NCI-H187 treated with DMSO at 0.1 percent for 48 hours (cell line): ENCODE measurements at regions not wholly inside any gene's neighbourhood (a gene's known extent, or its start where the extent isn't known, plus 50 kb on each side); places are given as distances from the start of the nearest gene placed in this dataset.
"Not testable (repeated sequence)": the region's sequence is repeated elsewhere in the genome, so short reads cannot be mapped to it uniquely, and the experiment has no call there.

Source experiments
- DNase-seq: peaks from one replicate; lab custom pipeline; 2025; lab: John Stamatoyannopoulos, UW

DNA sequence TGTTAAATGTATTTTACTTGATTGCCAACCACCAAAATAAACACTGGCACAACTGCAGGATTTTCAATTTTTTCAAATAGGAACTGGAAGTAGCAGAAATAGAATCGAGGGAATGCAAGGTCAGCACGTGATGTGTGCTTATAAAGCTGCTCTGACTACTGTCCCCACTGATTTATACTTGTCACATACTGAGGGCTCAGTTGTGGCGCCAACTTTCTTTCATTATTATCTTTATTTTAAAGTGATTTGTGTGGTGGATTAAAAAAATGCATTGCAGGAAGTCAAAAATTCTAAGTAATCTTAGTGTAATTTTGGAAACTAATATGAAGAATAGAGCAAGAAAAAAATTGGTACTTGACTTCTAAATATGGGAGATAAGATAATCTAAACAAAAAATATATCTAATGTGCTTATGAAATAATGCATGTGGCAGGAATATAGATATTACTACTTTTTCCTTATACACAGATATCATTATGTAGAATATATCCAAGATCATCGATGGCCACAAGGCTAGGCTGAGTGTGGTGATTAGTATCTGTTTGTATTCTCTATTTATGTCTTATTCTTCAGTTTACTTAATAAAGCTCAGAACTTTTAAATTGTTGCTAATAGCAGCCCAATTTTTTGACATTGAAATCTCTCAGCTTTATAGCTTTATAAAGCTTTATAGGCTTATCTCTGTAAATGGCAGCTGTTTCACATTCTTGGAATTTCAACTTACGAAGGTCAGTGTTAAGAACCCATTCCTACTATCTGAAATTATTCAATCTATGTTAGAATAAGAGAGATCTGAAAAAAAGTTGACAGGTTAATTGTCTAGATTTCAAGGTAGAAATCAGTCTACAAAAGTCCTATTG lies 404.5 kb upstream of the ADAMTS5 start:
- DNase-seq: no peak

DNA sequence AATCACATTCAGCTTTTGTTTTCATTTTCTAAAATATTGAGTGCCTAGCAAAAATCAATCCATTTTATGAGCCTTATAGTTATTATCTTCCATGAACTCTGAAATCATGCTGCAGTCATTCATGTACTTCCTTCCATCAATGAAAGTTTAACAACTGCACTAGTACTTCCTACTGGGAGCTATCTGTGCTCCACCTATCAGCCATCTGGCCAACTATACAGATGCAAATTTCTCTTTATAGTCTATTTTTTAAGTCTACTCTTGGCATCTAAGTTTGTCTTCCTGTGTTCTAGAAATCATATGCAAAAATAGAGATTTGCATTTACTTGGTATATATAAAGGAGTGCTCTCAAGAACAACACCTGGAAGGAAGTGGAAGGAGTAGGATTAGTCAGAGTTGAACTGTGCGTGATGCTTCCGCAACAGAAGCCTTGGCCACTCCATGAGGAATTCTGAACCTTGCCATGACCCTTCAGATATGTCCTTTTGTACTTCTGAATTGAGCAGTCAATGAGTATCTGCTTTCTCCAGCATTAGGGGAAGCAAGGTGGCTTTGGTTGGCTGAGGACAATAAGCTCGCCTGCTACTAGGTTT lies 403.2 kb upstream of the ADAMTS5 start:
- DNase-seq: no peak

DNA sequence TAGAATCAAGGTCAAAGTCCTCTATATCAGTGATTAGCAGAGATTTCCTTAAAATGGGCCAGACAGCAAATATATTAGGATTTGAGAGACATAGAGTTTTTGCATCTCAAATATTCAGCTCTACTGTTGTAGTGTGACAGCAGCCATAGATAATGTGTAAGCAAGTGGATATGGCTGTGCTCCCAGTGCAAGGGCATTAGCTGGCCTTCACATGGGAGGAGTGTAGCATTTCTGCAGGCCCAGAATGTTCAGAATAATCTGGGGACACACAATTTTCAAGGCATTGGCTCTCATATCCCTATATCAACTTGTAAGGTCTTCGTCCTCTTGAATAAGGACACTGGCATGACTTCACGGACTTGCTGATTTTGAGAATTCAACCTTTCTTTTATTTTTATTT lies 402.3 kb upstream of the ADAMTS5 start:
- no peak for DNase-seq

DNA sequence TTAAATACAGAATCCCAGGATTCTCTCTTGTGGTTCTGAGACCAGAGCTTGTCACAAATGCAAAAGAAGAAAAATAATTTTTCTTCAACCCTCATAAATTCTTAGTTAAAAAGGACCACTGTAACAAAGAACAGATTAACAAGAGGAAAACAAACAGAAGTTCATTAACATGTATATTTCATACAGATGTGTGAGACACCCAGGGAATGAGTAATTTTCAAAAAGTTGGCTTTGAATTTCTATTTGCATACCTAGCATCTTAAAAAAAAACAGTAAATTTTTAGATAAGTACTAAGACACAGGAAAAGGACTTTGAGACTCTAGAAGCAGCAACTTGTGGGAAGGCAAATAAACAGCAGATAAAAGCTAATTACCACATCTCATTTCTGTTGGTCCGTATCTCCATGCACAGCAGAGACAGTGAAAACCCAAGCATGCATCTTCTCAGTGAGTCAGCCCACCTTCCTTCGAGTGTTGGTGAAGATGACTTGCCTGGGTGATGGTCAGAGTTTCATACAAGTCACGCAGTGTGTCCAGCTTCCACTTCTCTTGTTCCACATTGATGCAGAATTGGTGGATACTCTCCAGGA lies 399.9 kb upstream of the ADAMTS5 start:
- no peak for DNase-seq

DNA sequence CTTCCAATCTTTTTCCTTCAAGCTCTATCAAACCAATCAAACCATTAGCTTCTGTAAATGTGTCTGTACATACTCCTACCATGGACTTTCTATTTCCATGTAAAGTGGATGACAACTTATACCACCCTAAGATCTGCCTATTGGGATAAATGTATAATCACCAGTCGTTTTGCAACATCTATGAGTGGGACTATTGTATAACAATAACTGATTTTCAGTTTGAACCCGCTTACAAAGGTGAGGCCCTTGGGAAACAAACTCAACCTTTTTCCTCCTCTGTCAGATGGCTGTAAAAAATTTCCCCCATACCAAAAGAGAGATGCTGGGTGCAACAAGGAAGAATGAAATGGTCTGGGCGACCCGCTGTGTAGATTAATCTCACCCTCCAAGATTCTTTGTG lies 399.1 kb upstream of the ADAMTS5 start:
- no peak for DNase-seq

DNA sequence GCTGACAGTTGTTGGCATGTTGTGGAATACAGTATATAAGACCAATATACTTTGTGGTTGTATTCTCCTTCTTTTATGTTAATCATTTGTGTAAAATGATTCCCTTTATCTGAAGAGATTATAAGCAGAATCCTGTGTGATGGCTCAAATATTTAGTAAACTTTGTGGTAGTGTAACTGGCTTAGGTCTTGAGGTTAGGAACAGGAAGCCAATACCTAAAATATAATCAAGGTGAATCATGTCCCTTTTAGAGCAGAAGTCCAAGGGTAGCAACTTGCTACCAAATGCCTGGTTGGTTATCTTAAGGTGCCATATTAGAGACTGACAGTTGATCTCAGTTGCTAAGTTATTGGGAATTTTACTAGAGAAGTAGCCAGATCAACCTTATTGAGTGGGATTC lies 398.5 kb upstream of the ADAMTS5 start:
- no peak for DNase-seq

DNA sequence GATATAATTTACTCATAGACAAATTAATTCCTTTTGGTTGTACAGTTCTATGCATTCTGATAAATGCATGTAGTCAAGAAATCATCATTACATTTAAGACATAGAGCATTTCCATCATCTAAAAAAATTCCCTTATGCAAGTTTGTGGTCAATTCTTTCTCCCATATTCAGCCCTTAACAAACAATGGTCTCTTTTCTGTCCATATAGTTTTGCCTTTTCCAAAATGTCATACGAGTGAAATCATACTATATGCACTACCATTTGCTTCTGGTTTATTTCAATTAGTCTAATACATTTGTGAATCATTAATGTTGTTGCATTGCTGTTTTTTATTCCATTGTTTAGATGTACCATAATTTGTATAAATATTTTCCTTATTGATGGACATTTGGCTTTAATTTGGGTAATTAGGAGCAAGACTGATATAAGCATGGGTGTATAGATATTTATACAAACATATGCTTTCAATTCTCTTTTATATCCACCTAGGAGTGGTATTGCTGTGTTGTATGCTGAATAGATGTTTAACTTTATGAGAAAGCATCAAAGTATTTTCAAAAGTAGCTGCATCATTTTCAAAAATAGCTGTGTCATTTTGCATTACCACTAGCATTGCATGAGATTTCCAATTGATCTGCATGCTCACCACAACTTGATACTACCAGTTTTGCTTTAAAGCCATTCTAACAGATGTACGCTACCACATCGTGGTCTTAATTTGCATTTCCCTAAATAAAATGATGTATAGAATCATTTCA lies 397.0 kb upstream of the ADAMTS5 start:
- DNase-seq: no peak

DNA sequence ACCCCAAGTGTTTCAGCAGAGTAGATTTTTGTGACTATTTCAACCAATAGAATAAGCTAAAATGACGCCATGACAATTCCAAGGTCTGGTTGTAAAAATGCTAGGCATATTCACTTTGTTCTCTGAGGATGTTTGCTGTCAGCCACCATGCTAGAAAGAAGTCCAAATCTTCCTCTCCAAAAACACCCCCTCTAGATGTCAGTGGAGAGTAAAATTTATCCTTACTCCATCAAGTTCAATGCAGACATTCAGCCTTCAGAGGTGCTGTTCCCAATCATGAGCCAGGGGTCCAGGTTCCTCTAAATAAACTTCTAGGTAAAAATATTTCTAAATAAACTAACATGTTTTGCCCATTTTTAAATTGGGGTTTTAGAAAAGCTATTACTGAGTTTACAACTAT lies 395.4 kb upstream of the ADAMTS5 start:
- DNase-seq: no peak

DNA sequence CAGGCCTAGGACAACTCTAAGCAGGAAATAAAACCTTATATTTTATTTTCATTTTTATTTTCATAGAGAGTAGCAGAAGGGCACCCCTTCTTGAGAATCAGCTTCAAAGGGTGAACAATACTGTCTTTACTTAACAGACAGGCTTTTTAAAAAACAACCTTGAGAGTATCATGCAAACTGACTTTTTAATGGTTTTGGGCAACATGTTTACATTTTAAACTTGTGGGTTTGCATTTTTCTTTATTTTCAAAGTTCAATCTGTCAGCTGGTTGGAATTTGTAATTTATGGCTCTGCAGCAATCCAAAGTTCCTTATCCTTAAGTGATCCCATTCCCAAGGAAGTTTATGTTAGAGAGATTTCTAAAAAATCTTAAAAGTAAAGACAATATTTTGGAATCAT lies 392.3 kb upstream of the ADAMTS5 start:
- DNase-seq: no peak

DNA sequence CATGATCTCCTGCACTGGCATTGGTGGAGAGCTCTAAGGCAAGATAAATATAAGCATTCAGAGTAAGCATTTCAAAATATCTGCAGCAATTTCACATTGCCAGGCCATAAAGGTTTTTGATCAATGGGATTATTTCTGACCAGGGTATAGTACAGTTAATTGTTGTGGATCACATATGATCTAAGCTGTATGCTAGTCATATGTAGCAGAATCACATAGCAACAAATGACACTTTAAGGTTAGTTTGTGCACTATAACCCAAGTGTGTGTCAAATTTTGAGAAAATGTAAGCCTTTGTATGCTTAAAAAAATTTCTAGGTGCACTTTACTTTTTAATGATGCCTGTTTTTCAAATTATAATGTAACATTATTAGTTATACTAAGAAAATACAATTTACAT lies 386.0 kb upstream of the ADAMTS5 start:
- DNase-seq: no peak

DNA sequence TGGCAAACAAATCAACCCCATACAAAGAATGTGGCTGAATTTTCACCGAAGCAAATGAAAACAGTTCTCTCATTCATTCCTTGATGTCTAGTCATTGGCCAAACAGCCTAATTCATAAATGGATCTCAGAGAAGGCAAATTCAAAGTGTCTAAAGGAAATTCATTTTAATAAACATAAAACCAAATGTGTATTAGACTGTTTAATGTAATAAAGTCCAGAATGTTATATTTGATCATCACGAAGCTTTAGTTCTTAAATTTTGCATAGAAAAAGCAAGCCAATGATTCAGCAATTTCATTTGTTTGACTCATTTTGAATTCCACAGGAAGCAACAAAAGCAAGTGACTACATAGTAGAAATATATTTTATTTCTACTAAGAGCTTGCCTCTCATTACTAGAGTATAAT lies 379.2 kb upstream of the ADAMTS5 start:
- DNase-seq: no peak

DNA sequence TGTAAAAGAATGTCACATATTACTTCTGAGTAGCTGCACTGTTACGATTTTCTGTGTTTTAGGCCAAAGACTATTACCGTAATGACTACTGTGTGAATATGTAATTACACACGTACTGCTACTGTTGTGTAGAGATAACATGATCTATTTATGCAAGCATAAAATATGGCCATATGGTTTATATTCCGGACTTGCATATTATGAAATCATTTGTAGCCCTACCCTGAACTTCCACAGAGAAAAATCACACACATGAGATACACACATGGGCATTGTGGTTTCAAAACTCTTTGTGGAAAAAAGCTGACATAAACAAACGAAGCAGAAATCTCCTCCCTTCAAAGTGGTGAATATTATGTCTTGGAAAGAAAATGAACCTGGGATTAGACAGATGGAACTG lies 373.0 kb upstream of the ADAMTS5 start:
- no peak for DNase-seq

DNA sequence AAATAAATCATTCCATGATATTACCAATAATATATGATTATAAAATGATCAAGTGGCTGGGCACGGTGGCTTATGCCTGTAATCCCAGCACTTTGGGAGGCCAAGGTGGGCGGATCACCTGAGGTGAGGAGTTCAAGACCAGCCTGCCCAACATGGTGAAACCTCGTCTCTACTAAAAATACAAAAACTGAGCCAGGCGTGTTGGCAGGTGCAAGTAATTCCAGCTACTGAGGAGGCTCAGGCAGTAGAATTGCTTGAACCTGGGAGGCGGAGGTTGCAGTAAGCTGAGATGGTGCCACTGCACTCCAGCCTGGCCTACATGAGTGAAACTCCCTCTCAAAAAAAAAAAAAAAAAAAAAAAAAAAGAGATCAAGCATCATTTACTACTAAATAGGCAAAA lies 371.1 kb upstream of the ADAMTS5 start:
- not testable (repeated sequence) for DNase-seq

DNA sequence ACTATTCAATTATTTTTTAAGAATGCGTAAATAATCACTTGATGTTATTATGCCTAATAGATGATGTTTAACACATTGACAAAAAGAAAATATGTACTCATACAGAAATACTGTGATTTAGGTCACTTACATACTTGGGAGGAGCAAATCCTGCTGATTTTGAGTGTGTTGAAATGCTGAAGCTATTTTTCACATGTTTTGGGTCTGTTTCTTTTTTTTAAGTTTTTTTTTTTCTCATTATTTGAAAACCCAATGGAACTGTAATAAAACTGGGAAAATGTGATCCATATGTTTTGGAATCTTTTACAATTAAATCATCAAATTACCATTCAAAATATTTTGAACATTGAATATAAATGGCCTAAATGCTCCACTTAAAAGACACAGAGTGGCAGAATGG lies 366.2 kb upstream of the ADAMTS5 start:
- DNase-seq: no peak

DNA sequence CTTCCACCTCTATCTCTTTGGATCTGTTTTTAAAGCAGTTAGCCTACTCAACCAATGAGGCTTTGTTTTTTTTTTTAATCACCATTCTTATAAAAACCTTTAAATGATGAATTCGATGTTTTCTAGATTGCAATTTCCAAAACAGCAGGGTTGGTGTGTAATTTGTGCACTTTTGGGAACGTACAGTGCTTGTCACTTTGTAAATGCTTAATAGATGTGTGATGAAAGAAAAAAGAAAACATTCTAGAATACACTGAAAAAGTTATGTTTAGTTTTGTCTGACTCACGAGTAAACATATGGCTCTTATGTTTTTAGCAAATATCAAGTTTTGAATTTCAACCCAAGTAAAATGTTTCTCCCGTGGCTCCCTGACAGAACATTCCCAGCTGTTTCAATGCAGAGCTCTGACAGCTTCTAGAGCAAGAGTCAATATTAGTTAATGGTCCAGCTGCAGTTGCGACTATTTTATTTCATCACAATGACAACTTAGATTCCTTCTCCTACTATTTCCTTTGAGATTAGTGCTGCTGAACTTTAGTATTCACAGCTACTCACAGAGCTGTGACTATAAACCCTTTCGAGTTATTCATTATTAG lies 362.5 kb upstream of the ADAMTS5 start:
- no peak for DNase-seq

DNA sequence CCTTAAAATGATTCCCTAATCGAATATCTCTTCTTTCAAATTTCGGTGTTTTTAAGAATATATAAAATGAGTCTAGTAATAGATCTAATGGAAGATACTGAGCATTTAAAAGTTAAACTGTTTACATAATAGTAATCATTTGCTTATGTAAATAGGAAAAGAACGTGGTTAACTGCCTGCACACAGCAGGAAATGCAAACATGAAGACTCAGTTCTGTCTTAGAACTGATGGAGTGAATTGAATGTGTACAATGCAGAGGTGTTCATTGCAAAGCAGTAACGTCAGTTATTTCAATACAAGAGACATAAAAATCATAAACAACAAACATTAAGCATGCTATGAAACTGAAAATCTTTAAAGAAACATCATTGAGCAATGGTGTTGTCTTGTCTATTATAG lies 359.4 kb upstream of the ADAMTS5 start:
- no peak for DNase-seq

DNA sequence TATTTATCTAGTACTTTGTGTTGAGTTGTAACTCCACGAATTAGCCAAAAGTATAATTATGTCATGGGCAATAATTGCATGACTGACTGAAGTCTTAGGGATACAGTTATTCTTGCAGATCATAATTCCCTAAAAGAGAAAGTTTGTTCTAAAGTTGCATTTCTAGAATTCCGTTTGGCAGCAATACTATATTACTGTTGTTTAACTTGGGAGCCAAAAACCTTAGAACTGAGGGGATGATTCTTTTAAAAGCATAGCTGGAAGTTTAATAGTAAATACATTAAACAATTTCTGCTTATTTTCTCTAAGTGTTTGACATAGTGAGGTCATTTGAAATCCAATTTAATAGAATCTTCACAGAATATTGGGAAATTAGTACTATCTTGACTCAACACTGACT lies 356.4 kb upstream of the ADAMTS5 start:
- no peak for DNase-seq

DNA sequence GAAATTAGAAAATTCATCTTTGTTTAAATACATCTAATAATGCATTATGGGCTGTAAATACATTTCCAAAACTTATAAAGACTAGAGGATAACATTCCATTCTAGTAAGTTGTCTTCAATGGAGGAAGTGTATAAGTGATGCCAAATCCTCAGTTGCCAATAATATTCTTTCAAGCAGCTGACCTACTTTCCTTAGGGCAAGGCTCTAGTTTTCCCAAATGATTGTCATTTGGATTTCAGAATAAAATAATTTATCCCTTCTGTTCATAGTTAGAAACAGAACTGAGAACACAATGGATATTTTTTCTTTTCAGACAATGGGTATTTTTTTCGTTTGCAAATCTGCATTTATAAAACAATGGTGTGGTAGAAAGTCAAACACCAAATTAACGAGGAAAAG lies 354.9 kb upstream of the ADAMTS5 start:
- no peak for DNase-seq

DNA sequence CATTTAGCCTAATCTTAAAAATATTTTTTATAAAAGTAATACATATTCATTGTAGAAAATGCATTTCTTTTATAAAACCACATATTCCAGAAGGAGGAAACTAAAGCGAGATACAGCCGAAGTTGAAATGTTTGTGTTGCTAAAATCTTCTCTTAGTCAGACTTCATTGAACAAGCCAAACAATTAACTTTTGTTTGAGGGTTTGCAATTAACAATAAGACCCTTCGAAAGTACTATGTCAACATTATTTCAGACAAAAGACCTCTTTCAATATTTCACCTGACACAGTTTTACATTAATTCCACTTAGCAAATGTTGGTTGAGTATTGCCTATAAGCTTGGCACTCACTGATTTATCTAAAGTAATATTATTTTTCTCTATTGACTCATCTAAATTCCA lies 354.0 kb upstream of the ADAMTS5 start:
- no peak for DNase-seq

DNA sequence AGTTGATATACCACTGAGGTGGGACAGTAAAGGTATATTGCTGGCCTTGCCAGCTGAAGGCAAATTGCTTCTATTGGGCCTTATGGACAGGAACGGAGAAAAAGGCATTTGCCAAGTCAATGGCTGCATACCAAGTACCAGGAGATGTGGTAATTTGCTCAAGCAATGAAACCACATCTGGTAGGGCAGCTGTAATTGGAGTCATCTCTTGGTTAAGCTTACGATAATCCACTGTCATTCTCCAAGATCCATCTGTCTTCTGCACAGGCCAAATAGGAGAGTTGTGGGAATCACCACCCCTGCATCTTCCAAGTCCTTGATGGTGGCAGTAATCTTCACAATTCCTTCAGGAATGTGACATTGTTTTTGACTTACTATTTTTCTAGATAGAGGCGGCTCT lies 350.7 kb upstream of the ADAMTS5 start:
- DNase-seq: not testable (repeated sequence)

DNA sequence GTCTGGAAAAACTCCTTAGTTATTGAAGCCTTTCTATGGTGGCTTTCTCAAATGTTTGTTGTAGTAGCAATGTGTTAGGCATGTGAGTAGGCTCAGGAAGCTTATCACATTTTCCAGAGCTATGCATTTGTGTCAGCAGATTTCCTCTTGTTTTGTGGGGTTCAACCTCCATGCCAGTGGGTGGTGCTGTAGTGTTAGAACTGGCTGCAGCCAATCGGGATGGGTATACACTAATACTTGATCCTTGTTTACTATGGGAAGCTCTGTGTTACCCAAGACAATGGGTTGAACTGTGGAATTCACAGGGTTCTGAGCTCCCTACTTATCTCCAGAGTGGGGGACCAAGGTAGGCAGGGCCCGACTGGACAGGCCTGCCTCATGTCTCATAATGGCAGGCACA lies 348.5 kb upstream of the ADAMTS5 start:
- DNase-seq: no peak

DNA sequence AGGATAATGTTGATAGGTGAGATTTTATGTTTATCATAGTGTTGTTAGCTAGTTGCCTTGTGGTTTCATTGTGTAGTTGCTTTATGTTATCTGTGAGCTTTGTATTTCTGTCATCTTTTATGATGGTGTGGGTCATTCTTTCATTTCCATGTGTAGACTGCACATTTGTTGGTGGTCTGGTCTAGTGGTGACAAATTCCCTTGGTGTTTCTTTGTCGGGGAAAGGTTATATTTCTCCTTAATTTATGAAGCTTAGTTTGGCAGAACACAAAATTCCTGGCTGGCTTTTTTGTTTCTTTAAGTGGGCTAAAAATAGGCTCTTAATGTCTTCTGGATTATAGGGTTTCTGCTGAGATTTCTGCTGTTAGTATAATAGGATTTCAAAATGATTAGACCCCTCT lies 347.2 kb upstream of the ADAMTS5 start:
- DNase-seq: no peak
